Trophoblast cell (in vitro differentiated cells and primary cell): ENCODE measurements at regions not wholly inside any gene's neighbourhood (a gene's known extent, or its start where the extent isn't known, plus 50 kb on each side); places are given as distances from the start of the nearest gene placed in this dataset.

Experiments used
- DNase-seq, 2 donors: peaks; one replicate each; pipeline ENCODE4 v3.0.0-alpha.2; 2016
- H2AFZ ChIP-seq: 2 replicates; pipeline ENCODE4 v1.6.1; 2013; ENCODE audit warnings: low read length, moderate library complexity, mild to moderate bottlenecking; ENCODE audit not compliant: insufficient read depth, poor library complexity
- H2AK5ac ChIP-seq: 2 replicates; pipeline ENCODE4 v1.6.1; 2013; ENCODE audit warnings: mild to moderate bottlenecking, low read length
- H2BK120ac ChIP-seq: 2 replicates; pipeline ENCODE4 v1.6.1; 2013; ENCODE audit warnings: low read length, mild to moderate bottlenecking, moderate library complexity; ENCODE audit not compliant: insufficient read depth, poor library complexity
- H2BK12ac ChIP-seq: 2 replicates; pipeline ENCODE4 v1.6.1; 2013; ENCODE audit warnings: mild to moderate bottlenecking, low read length, moderate library complexity
- H2BK5ac ChIP-seq: 2 replicates; pipeline ENCODE4 v1.6.1; 2013; ENCODE audit warnings: low read length, low read depth, moderate library complexity, mild to moderate bottlenecking; ENCODE audit not compliant: poor library complexity
- H3K14ac ChIP-seq: 2 replicates; pipeline ENCODE4 v1.6.1; 2013; ENCODE audit warnings: mild to moderate bottlenecking, low read length
- H3K18ac ChIP-seq: 2 replicates; pipeline ENCODE4 v1.6.1; 2013; ENCODE audit warnings: mild to moderate bottlenecking, low read length
- H3K23ac ChIP-seq: 2 replicates; pipeline ENCODE4 v1.6.1; 2013; ENCODE audit warnings: low read length
- H3K27ac ChIP-seq: 2 replicates; pipeline ENCODE4 v1.5.1; 2013; ENCODE audit warnings: low read depth, mild to moderate bottlenecking, inconsistent platforms, low read length, moderate library complexity
- H3K27me3 ChIP-seq: 2 replicates; pipeline ENCODE4 v1.6.1; 2013; ENCODE audit warnings: inconsistent platforms, mild to moderate bottlenecking, low read length, moderate library complexity; ENCODE audit not compliant: insufficient read depth
- H3K36me3 ChIP-seq, 2 experiments: 1 replicate in 1 of 2; 2 replicates in 1 of 2; pipeline ENCODE4 v1.6.1; 2013; ENCODE audit warnings: low read length in 2 of 2, mild to moderate bottlenecking in 2 of 2, moderate library complexity in 1 of 2; ENCODE audit not compliant: insufficient read depth in 2 of 2, control insufficient read depth in 1 of 2
- H3K4ac ChIP-seq: 2 replicates; pipeline ENCODE4 v1.6.1; 2013; ENCODE audit warnings: low read depth, mild to moderate bottlenecking, low read length, moderate library complexity
- H3K4me1 ChIP-seq, 2 experiments: 1 replicate in 1 of 2; 2 replicates in 1 of 2; pipeline ENCODE4 v1.6.1; 2013; ENCODE audit warnings: low read length in 2 of 2, mild to moderate bottlenecking in 2 of 2, moderate library complexity in 1 of 2; ENCODE audit not compliant: insufficient read depth in 2 of 2, control insufficient read depth in 1 of 2
- H3K4me2 ChIP-seq: 2 replicates; pipeline ENCODE4 v1.6.1; 2013; ENCODE audit warnings: inconsistent platforms, mild to moderate bottlenecking, low read length, moderate library complexity
- H3K4me3 ChIP-seq: 2 replicates; pipeline ENCODE4 v1.5.1; 2013; ENCODE audit warnings: mild to moderate bottlenecking, low read depth, low read length, inconsistent platforms
- H3K79me1 ChIP-seq: one replicate; pipeline ENCODE4 v1.6.1; 2013; ENCODE audit warnings: low read length
- H3K79me2 ChIP-seq: 2 replicates; pipeline ENCODE4 v1.6.1; 2013; ENCODE audit warnings: low read length, mild to moderate bottlenecking; ENCODE audit not compliant: control insufficient read depth, insufficient read depth, poor library complexity
- H3K9ac ChIP-seq: 2 replicates; pipeline ENCODE4 v1.6.1; 2013; ENCODE audit warnings: mild to moderate bottlenecking, low read length
- H3K9me3 ChIP-seq: 2 replicates; pipeline ENCODE4 v1.6.1; 2013; ENCODE audit warnings: low read depth, mild to moderate bottlenecking, control low read depth, inconsistent platforms, low read length; ENCODE audit not compliant: insufficient read depth
- H4K12ac ChIP-seq: 2 replicates; pipeline ENCODE4 v1.6.1; 2013; ENCODE audit warnings: low read depth, mild to moderate bottlenecking, low read length, moderate library complexity
- H4K8ac ChIP-seq: 2 replicates; pipeline ENCODE4 v1.6.1; 2013; ENCODE audit warnings: low read depth, mild to moderate bottlenecking, low read length, moderate library complexity
- H4K91ac ChIP-seq: one replicate; pipeline ENCODE4 v1.6.1; 2013; ENCODE audit warnings: low read depth, mild to moderate bottlenecking, low read length, moderate library complexity
- WGBS: extraction: QIAGEN DNeasy Blood & Tissue Kit; methylation state at CpG from one replicate; pipeline ENCODE4 v1.1.7; 2013; ENCODE audit warnings: missing lambda C conversion rate; ENCODE audit not compliant: insufficient read length, insufficient coverage; ENCODE audit errors: extremely low coverage; 5-methylcytosine and 5-hydroxymethylcytosine counted together

- no CpG with 5 or more reads among the region's 5 CpGs for WGBS
- H2AFZ ChIP-seq: no peak overlapping the region
- no peak overlapping the region for H4K91ac ChIP-seq
- H3K23ac ChIP-seq: no peak overlapping the region
- no peaks in the 10 kb centered on the region for H3K79me2 ChIP-seq
- H3K27me3 ChIP-seq: no peaks in the 10 kb centered on the region
- H2AK5ac ChIP-seq: no peak overlapping the region
- H3K36me3 ChIP-seq: no peaks in the 10 kb centered on the region
- no peak overlapping the region for H2BK120ac ChIP-seq
- H3K4me1 ChIP-seq: peaks cover 0 to 4% of the 10 kb centered on the region in 2 experiments
- H2BK12ac ChIP-seq: no peak overlapping the region
- H3K18ac ChIP-seq: no peak overlapping the region
- H3K79me1 ChIP-seq: no peaks in the 10 kb centered on the region
- H3K4me2 ChIP-seq: no peak overlapping the region
- no peak overlapping the region for H3K4ac ChIP-seq
- no peak overlapping the region for H4K8ac ChIP-seq
- no peak overlapping the region for H2BK5ac ChIP-seq
- H3K4me3 ChIP-seq: no peak overlapping the region
- DNase-seq: no peak
- no peak overlapping the region for H4K12ac ChIP-seq
- H3K9me3 ChIP-seq: no peaks in the 10 kb centered on the region
- H3K9ac ChIP-seq: no peak overlapping the region
- H3K27ac ChIP-seq: no peak overlapping the region
- no peak overlapping the region for H3K14ac ChIP-seq
Observed at GRCh38 chr10:111289461-111289860, 212.6 kb downstream of the ADRA2A start.

GRCh38 chr10:111290649-111291048, 213.8 kb downstream of the ADRA2A start:
- Histone ChIP-seq H3K4me1 (peaks cover 0 to 6% of the 10 kb centered on the region in 2 experiments), H2BK5ac (no peak overlapping the region), H3K23ac (no peak overlapping the region), H3K14ac (no peak overlapping the region), H3K18ac (no peak overlapping the region), H3K79me2 (no peaks in the 10 kb centered on the region), H3K79me1 (no peaks in the 10 kb centered on the region), H2BK12ac (no peak overlapping the region), H2BK120ac (no peak overlapping the region), H2AFZ (no peak overlapping the region), H4K12ac (no peak overlapping the region), H2AK5ac (no peak overlapping the region), H3K9ac (no peak overlapping the region), H4K8ac (no peak overlapping the region), H3K36me3 (no peaks in the 10 kb centered on the region), H3K27ac (no peak overlapping the region), H3K4ac (no peak overlapping the region), H3K9me3 (no peaks in the 10 kb centered on the region), H3K4me2 (no peak overlapping the region), H3K4me3 (no peak overlapping the region), H3K27me3 (no peaks in the 10 kb centered on the region), H4K91ac (no peak overlapping the region)
- WGBS: no CpG with 5 or more reads among the region's 3 CpGs
- no peak for DNase-seq

GRCh38 chr10:111295788-111296187, 219.0 kb downstream of the ADRA2A start:
- Histone ChIP-seq H4K8ac (no peak overlapping the region), H2BK120ac (no peak overlapping the region), H3K4ac (no peak overlapping the region), H3K79me1 (peaks cover 2% of the 10 kb centered on the region), H2AK5ac (no peak overlapping the region), H2BK12ac (no peak overlapping the region), H3K4me3 (no peak overlapping the region), H2BK5ac (no peak overlapping the region), H3K27ac (no peak overlapping the region), H3K4me2 (no peak overlapping the region), H3K27me3 (no peaks in the 10 kb centered on the region), H2AFZ (no peak overlapping the region), H3K23ac (no peak overlapping the region), H3K79me2 (no peaks in the 10 kb centered on the region), H3K9me3 (no peaks in the 10 kb centered on the region), H3K14ac (no peak overlapping the region), H3K9ac (no peak overlapping the region), H4K12ac (no peak overlapping the region), H4K91ac (no peak overlapping the region), H3K4me1 (peaks cover 6 to 11% of the 10 kb centered on the region in 2 experiments), H3K18ac (no peak overlapping the region), H3K36me3 (peaks cover 0 to 2% of the 10 kb centered on the region in 2 experiments)
- no CpG with 5 or more reads among the region's 1 CpG for WGBS
- no peak for DNase-seq

- H3K79me1 ChIP-seq: peaks cover 2% of the 10 kb centered on the region
- no peak overlapping the region for H3K9ac ChIP-seq
- H3K4me1 ChIP-seq: peaks cover 6 to 11% of the 10 kb centered on the region in 2 experiments
- H3K27me3 ChIP-seq: no peaks in the 10 kb centered on the region
- peak in 1 of 2 donors; percentile 4 for DNase-seq
- WGBS: no CpG with 5 or more reads among the region's 6 CpGs
- H3K23ac ChIP-seq: no peak overlapping the region
- H3K18ac ChIP-seq: no peak overlapping the region
- H2BK5ac ChIP-seq: no peak overlapping the region
- H2AFZ ChIP-seq: no peak overlapping the region
- H3K27ac ChIP-seq: peak overlapping the region; percentile 77
- no peak overlapping the region for H2BK12ac ChIP-seq
- peak overlapping the region; percentile 6 for H3K4me2 ChIP-seq
- H4K91ac ChIP-seq: no peak overlapping the region
- H3K4ac ChIP-seq: no peak overlapping the region
- H3K4me3 ChIP-seq: no peak overlapping the region
- no peak overlapping the region for H4K8ac ChIP-seq
- H3K36me3 ChIP-seq: peaks cover 0 to 2% of the 10 kb centered on the region in 2 experiments
- H3K79me2 ChIP-seq: no peaks in the 10 kb centered on the region
- H2BK120ac ChIP-seq: no peak overlapping the region
- peaks cover 1% of the 10 kb centered on the region for H3K9me3 ChIP-seq
- no peak overlapping the region for H3K14ac ChIP-seq
- no peak overlapping the region for H2AK5ac ChIP-seq
- no peak overlapping the region for H4K12ac ChIP-seq
Observed at GRCh38 chr10:111297351-111297848, 220.6 kb downstream of the ADRA2A start.
